ENCODE measurements at regions not wholly inside any gene's neighbourhood (a gene's known extent, or its start where the extent isn't known, plus 50 kb on each side); places are given as distances from the start of the nearest gene placed in this dataset.

GRCh38 chr12:61111218-61111617 is 1149.0 kb upstream of the USP15 start:
- Histone ChIP-seq H4K20me1 (replicated peaks in 1 of 2; ENCODE audit: control insufficient read depth in 1 of 2, insufficient read depth in 2 of 2, low read length in 2 of 2) (no peaks in the 10 kb centered on the region), H2BK5ac (ENCODE audit: low read depth, low read length) (no peak overlapping the region), H3K27ac (ENCODE audit: low read depth, low read length) (no peak overlapping the region), H3K4me1 (replicated peaks in 1 of 4; ENCODE audit: control insufficient read depth in 3 of 4, insufficient read depth in 4 of 4, low read length in 3 of 4) (no peaks in the 10 kb centered on the region), H2BK20ac (ENCODE audit: low read length) (no peak overlapping the region), H3K14ac (ENCODE audit: insufficient read length) (no peak overlapping the region), H3K18ac (ENCODE audit: extremely low read depth, low read length) (no peak overlapping the region), H2BK120ac (replicated peaks; ENCODE audit: low read depth, low read length) (no peak overlapping the region), H3K79me2 (ENCODE audit: control insufficient read depth in 1 of 2, insufficient read depth in 2 of 2, low read length in 2 of 2) (no peaks in the 10 kb centered on the region), H3K23ac (ENCODE audit: insufficient read length) (no peak overlapping the region), H3K9me3 (ENCODE audit: insufficient read depth in 2 of 2, low read depth in 1 of 2, low read length in 1 of 2) (0 out of 4 replicates have a peak, but pooled peaks cover under 1 to 3% of the 10 kb centered on the region in 2 experiments), H3K23me2 (ENCODE audit: low read depth, low read length) (no peaks in the 10 kb centered on the region), H2BK15ac (ENCODE audit: low read length) (no peak overlapping the region), H3K79me1 (ENCODE audit: low read depth, low read length) (no peaks in the 10 kb centered on the region), H3K36me3 (ENCODE audit: control insufficient read depth in 2 of 4, insufficient read depth in 4 of 4, low read length in 3 of 4) (no peaks in the 10 kb centered on the region), H3K27me3 (replicated peaks in 1 of 4; ENCODE audit: control insufficient read depth in 3 of 4, extremely low read depth in 1 of 4, insufficient read depth in 3 of 4, low read length in 3 of 4) (no peaks in the 10 kb centered on the region), H3K4ac (replicated peaks; ENCODE audit: insufficient read length, low read depth, low read length) (no peak overlapping the region), H3K4me3 (ENCODE audit: extremely low read depth in 1 of 4, insufficient read depth in 2 of 4, low read depth in 3 of 4, low read length in 4 of 4) (no peak overlapping the region), H2AFZ (ENCODE audit: low read length) (no peak overlapping the region), H4K91ac (replicated peaks; ENCODE audit: insufficient read length, low read length) (no peak overlapping the region), H2BK12ac (ENCODE audit: low read depth, low read length) (no peak overlapping the region), H3K9ac (replicated peaks in 1 of 4; ENCODE audit: extremely low read depth in 1 of 4, low read depth in 3 of 4, low read length in 3 of 4) (no peak overlapping the region), H2AK5ac (ENCODE audit: low read depth, low read length) (no peak overlapping the region), H4K5ac (ENCODE audit: insufficient read length, low read depth, low read length) (no peak overlapping the region), H3K4me2 (ENCODE audit: insufficient read depth in 1 of 2, low read depth in 2 of 2, low read length in 2 of 2) (no peak overlapping the region), H3K56ac (replicated peaks; ENCODE audit: insufficient read length, low read depth, low read length) (no peak overlapping the region), H4K8ac (ENCODE audit: extremely low read depth, insufficient read depth, low read length) (no peak overlapping the region)
- ChIA-PET POLR2A (ENCODE audit: partially characterized antibody) (no interaction called here), CTCF (ENCODE audit: partially characterized antibody) (interaction anchor here (0.6 to 1.1 kb wide), 2 partner anchors 12 to 268 kb away, joined by 3 read pairs; no protein-coding TSS in a partner anchor)
- 75% methylated on average over 1 of the region's 1 CpG; no CpG with 5 or more reads in 1 of the 2 experiments for WGBS, 2 experiments (ENCODE audit: extremely low coverage in 1 of 2, insufficient coverage in 1 of 2, insufficient read length in 1 of 2, insufficient replicate concordance in 2 of 2, low coverage in 1 of 2, low lambda C conversion rate in 2 of 2, missing lambda C conversion rate in 1 of 2)
- FAIRE-seq (no peak), DNase-seq (ENCODE audit: low read depth in 1 of 2, low spot score in 2 of 2) (no peak)
- TF ChIP-seq CHD2 (IDR thresholded peaks at IDR 0.05; ENCODE audit: low read length): no peak
- TF ChIP-seq ASH2L (IDR thresholded peaks at IDR 0.05; ENCODE audit: low read length): no peak
- no peak for TF ChIP-seq JUN (IDR thresholded peaks at IDR 0.05; ENCODE audit: low read depth, low read length)
- TF ChIP-seq RNF2 (IDR thresholded peaks at IDR 0.05; ENCODE audit: borderline replicate concordance, low read depth, low read length, missing control alignments, poor library complexity, severe bottlenecking): no peak
- no peak for TF ChIP-seq SP1 (IDR thresholded peaks at IDR 0.05; ENCODE audit: low read depth, low read length)
